Endothelial cell of umbilical vein (primary cell): ENCODE measurements at regions not wholly inside any gene's neighbourhood (a gene's known extent, or its start where the extent isn't known, plus 50 kb on each side); places are given as distances from the start of the nearest gene placed in this dataset.

Experiments used
- EZH2 ChIP-seq: IDR thresholded peaks from 2 replicates; pipeline ENCODE4 v1.6.1; 2012; ENCODE audit warnings: borderline replicate concordance, low read depth, mild to moderate bottlenecking, moderate library complexity, low read length, inconsistent platforms; ENCODE audit not compliant: severe bottlenecking
- FOS ChIP-seq: IDR thresholded peaks from 2 replicates; pipeline ENCODE4 v1.6.1; 2011; ENCODE audit warnings: mild to moderate bottlenecking, low read length, moderate library complexity, borderline replicate concordance; ENCODE audit not compliant: insufficient read depth
- GATA2 ChIP-seq: IDR thresholded peaks from 2 replicates; pipeline ENCODE4 v1.7.0; 2011; ENCODE audit warnings: low read depth, mild to moderate bottlenecking, moderate library complexity, mixed read lengths, low read length; ENCODE audit not compliant: insufficient read length, insufficient read depth
- POLR2A ChIP-seq: IDR thresholded peaks from 2 replicates; pipeline ENCODE4 v1.6.1; 2012; ENCODE audit warnings: low read depth, mild to moderate bottlenecking, control low read depth, low read length
- TF ChIP-seq, protein P1 (sequence below), 2 donors: IDR thresholded peaks; 1 replicate in 1 of 2; 2 replicates in 1 of 2; pipeline ENCODE4 v1.5.1; 2011; ENCODE audit warnings: low read length in 2 of 2, mild to moderate bottlenecking in 2 of 2, moderate library complexity in 2 of 2, control low read depth in 1 of 2, inconsistent platforms in 1 of 2, low read depth in 1 of 2; ENCODE audit not compliant: insufficient read depth in 1 of 2; ENCODE audit errors: extremely low read depth in 1 of 2

GRCh38 chr20:52616629-52617028 lies 355.5 kb upstream of the TSHZ2 start:
- TF ChIP-seq, protein P1, sequence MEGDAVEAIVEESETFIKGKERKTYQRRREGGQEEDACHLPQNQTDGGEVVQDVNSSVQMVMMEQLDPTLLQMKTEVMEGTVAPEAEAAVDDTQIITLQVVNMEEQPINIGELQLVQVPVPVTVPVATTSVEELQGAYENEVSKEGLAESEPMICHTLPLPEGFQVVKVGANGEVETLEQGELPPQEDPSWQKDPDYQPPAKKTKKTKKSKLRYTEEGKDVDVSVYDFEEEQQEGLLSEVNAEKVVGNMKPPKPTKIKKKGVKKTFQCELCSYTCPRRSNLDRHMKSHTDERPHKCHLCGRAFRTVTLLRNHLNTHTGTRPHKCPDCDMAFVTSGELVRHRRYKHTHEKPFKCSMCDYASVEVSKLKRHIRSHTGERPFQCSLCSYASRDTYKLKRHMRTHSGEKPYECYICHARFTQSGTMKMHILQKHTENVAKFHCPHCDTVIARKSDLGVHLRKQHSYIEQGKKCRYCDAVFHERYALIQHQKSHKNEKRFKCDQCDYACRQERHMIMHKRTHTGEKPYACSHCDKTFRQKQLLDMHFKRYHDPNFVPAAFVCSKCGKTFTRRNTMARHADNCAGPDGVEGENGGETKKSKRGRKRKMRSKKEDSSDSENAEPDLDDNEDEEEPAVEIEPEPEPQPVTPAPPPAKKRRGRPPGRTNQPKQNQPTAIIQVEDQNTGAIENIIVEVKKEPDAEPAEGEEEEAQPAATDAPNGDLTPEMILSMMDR (IDR thresholded peaks at IDR 0.05; ENCODE audit: extremely low read depth in 1 of 2, insufficient read depth in 1 of 2, low read depth in 1 of 2, low read length in 2 of 2) = no peak
- no peak for TF ChIP-seq GATA2
- no peak for TF ChIP-seq FOS
- TF ChIP-seq POLR2A = no peak
- no peak for TF ChIP-seq EZH2
